ENCODE measurements at regions not wholly inside any gene's neighbourhood (a gene's known extent, or its start where the extent isn't known, plus 50 kb on each side); places are given as distances from the start of the nearest gene placed in this dataset.

DNA sequence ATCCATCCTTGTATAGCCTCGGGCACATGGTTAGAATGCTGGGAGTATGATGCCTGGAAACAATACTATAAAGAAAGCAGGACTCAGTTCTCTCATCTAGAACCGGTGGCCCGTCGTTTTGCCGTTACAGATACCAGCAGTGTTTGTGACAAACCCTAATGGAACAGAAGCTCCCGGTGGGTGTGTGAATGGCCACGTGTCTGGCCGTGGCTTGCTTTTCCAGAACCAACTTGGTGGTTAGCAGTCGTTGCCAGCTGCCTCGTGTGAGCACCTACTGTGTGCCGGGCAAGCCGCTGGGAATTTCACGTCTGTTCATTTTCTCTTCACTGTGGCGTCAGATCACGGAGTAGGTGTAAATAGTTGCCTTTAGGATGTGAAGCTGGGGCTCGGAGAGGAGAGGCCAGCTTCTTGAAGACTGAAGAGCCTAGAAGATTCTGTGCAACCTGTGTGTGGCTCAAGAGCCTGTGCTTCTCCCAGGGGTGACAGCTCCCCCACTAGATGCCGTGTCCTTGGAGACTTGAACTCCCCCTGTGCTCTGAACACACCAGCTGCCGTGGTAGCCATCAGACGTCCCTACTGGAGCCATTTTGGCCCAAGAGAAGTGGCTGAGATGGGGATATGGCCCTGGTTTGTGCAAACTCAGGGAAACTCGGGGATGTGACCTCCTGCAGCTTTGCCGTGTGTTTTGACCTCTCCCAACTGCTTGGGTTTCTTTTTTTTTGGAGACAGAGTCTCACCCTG is 57.5 kb upstream of the PPARA start:
- TF ChIP-seq SMAD3 (CRISPR knock-in tag; IDR thresholded peaks at IDR 0.05; ENCODE audit: borderline replicate concordance) (no peak), GABPB1 (CRISPR knock-in tag; IDR thresholded peaks at IDR 0.05) (no peak), NR2C2 (CRISPR knock-in tag; IDR thresholded peaks at IDR 0.05) (no peak)
- TF ChIP-seq, protein P1, sequence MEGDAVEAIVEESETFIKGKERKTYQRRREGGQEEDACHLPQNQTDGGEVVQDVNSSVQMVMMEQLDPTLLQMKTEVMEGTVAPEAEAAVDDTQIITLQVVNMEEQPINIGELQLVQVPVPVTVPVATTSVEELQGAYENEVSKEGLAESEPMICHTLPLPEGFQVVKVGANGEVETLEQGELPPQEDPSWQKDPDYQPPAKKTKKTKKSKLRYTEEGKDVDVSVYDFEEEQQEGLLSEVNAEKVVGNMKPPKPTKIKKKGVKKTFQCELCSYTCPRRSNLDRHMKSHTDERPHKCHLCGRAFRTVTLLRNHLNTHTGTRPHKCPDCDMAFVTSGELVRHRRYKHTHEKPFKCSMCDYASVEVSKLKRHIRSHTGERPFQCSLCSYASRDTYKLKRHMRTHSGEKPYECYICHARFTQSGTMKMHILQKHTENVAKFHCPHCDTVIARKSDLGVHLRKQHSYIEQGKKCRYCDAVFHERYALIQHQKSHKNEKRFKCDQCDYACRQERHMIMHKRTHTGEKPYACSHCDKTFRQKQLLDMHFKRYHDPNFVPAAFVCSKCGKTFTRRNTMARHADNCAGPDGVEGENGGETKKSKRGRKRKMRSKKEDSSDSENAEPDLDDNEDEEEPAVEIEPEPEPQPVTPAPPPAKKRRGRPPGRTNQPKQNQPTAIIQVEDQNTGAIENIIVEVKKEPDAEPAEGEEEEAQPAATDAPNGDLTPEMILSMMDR (IDR thresholded peaks at IDR 0.05) = no peak
- TF ChIP-seq, protein P2, sequence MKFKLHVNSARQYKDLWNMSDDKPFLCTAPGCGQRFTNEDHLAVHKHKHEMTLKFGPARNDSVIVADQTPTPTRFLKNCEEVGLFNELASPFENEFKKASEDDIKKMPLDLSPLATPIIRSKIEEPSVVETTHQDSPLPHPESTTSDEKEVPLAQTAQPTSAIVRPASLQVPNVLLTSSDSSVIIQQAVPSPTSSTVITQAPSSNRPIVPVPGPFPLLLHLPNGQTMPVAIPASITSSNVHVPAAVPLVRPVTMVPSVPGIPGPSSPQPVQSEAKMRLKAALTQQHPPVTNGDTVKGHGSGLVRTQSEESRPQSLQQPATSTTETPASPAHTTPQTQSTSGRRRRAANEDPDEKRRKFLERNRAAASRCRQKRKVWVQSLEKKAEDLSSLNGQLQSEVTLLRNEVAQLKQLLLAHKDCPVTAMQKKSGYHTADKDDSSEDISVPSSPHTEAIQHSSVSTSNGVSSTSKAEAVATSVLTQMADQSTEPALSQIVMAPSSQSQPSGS (CRISPR knock-in tag; IDR thresholded peaks at IDR 0.05; ENCODE audit: borderline replicate concordance, low read depth) = no peak
- TF ChIP-seq, protein P3, sequence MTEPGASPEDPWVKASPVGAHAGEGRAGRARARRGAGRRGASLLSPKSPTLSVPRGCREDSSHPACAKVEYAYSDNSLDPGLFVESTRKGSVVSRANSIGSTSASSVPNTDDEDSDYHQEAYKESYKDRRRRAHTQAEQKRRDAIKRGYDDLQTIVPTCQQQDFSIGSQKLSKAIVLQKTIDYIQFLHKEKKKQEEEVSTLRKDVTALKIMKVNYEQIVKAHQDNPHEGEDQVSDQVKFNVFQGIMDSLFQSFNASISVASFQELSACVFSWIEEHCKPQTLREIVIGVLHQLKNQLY (CRISPR knock-in tag; IDR thresholded peaks at IDR 0.05) = no peak
- TF ChIP-seq, protein P4, sequence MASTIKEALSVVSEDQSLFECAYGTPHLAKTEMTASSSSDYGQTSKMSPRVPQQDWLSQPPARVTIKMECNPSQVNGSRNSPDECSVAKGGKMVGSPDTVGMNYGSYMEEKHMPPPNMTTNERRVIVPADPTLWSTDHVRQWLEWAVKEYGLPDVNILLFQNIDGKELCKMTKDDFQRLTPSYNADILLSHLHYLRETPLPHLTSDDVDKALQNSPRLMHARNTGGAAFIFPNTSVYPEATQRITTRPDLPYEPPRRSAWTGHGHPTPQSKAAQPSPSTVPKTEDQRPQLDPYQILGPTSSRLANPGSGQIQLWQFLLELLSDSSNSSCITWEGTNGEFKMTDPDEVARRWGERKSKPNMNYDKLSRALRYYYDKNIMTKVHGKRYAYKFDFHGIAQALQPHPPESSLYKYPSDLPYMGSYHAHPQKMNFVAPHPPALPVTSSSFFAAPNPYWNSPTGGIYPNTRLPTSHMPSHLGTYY (CRISPR knock-in tag; IDR thresholded peaks at IDR 0.05) = no peak
